HFF-Myc (cell line): ENCODE measurements at regions not wholly inside any gene's neighbourhood (a gene's known extent, or its start where the extent isn't known, plus 50 kb on each side); places are given as distances from the start of the nearest gene placed in this dataset.

Experiments used
- DNase-seq: peaks from one replicate; pipeline ENCODE4 v3.0.0-alpha.2; 2011; ENCODE audit warnings: low read depth; ENCODE audit errors: extremely low read depth
- H3K4me3 ChIP-seq: replicated peaks from 2 replicates; pipeline ENCODE4 v1.5.1; 2011; ENCODE audit warnings: low read depth, mild to moderate bottlenecking, control low read depth, low read length
- CTCF ChIP-seq: IDR thresholded peaks from 2 replicates; pipeline ENCODE4 v1.5.1; 2012; ENCODE audit warnings: mild to moderate bottlenecking, low read depth, low read length, control low read depth; ENCODE audit errors: missing control alignments

- TF ChIP-seq CTCF, result no peak
- H3K4me3 ChIP-seq, result no peak overlapping the region
- no peak for DNase-seq
Measured at GRCh38 chr4:183843248-183843671, 61.8 kb upstream of the STOX2 start.

- TF ChIP-seq CTCF, result no peak
- H3K4me3 ChIP-seq, result no peak overlapping the region
- DNase-seq, result no peak
Measured at GRCh38 chr4:183846951-183847350, 58.2 kb upstream of the STOX2 start.

GRCh38 chr4:183848805-183849204 lies 56.3 kb upstream of the STOX2 start:
- DNase-seq, result no peak
- TF ChIP-seq CTCF, result no peak
- H3K4me3 ChIP-seq, result no peak overlapping the region

- no peak for TF ChIP-seq CTCF
- DNase-seq, result no peak
- no peak overlapping the region for H3K4me3 ChIP-seq
Measured at GRCh38 chr4:183852910-183853547, 52.1 kb upstream of the STOX2 start.

GRCh38 chr4:183853548-183853940 lies 51.6 kb upstream of the STOX2 start:
- no peak overlapping the region for H3K4me3 ChIP-seq
- no peak for TF ChIP-seq CTCF
- no peak for DNase-seq
